ENCODE measurements at regions not wholly inside any gene's neighbourhood (a gene's known extent, or its start where the extent isn't known, plus 50 kb on each side); places are given as distances from the start of the nearest gene placed in this dataset.

DNA sequence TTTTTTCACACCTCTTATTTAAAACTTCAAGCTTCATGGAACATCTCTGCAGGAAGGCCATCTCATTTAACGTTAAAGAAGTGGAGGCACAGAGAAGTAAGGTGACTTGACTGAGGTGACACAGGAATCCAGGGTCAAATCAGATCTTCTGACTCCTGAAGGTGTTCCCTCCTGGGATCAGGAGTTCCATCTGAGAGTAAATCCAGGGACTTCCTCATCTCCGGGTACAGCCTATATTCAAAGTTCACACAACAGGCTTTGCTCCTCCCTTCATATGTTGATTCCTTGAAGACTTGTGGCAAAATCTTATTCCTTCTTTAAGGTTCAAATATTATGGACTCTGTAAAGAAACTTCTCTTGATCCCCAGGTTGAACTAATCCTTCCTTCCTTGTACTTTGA is 313.1 kb upstream of the CLINT1 start:
- DNase-seq (ENCODE audit: extremely low read depth, low read depth, low spot score) = no peak

DNA sequence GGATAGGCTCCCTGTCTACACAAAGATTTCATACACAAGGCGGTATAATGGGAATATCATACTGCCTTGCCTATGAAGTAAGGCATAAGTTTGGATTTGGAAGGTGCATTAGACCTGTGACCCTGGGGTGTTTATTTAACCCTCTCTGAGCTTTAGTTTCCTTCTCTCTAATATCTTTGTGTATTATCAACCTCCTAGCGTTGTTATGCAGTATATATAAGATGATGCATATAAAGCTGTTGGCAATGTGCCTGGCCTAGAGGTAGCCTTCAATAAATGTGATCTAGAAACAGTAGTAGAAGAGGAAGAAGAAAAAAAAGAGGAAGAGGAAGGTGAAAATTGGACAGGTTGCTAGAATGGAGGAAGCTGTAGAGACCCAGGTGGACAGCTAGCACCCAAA is 311.6 kb upstream of the CLINT1 start:
- DNase-seq (ENCODE audit: extremely low read depth, low read depth, low spot score) = no peak

DNA sequence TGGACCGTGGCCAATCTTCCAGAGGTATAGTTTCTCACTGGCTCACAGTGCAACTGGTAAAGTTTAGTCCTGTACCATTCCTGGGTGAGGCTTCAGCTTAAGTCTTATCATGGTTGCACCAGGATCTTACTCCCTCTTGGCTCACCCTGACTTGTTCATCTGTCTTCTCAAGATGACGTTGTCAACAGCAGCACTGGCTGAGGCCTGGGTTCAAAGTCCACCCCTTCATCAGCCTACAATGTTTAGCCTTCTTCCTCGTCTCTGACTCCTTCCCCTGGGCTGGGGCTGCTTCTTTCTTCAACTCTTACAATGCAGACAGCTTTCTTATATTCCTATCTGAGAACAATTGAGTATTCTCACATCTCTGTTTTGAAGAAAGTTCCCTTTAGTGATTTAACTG is 311.1 kb upstream of the CLINT1 start:
- DNase-seq (ENCODE audit: extremely low read depth, low read depth, low spot score) = no peak

DNA sequence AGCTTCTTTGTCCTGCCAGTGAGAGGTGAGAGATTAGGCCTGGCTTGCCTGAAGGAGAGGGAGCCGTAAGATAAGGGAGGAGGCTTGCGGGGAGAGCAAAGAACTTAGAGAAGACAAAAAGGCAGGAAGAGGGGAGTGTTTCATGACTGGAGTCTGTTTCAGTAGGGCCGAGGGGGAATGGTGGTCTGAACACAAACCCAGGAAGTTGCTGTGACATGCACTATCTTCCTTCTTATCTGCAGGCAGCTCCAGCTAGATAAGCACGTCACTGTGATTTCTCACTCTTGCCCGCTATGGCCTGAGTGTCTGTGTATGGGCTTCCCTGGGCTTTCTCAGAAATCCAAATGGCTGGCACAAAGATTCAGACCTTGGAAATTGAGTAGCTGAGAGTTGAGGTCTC is 307.5 kb upstream of the CLINT1 start:
- no peak for DNase-seq (ENCODE audit: extremely low read depth, low read depth, low spot score)

DNA sequence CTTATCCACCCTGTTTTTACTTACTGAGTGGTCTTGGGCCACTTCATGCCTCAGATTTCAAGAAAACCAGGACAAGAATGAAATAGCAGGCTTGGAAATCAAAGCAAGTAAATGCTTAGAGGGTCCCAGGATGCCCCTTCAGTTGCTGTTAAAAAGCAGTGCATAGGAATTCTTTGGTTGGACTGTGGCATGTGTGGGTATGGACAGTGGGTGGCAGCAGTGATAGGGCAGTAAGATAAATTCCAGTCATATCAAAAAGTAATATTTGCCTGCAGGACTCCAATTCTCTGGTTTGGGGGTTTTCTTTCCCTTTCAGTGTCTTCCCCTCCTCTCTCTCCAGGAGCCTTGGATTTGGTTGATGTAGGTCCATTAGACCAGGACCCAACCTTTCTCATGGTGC is 306.7 kb upstream of the CLINT1 start:
- DNase-seq (ENCODE audit: extremely low read depth, low read depth, low spot score) = no peak

DNA sequence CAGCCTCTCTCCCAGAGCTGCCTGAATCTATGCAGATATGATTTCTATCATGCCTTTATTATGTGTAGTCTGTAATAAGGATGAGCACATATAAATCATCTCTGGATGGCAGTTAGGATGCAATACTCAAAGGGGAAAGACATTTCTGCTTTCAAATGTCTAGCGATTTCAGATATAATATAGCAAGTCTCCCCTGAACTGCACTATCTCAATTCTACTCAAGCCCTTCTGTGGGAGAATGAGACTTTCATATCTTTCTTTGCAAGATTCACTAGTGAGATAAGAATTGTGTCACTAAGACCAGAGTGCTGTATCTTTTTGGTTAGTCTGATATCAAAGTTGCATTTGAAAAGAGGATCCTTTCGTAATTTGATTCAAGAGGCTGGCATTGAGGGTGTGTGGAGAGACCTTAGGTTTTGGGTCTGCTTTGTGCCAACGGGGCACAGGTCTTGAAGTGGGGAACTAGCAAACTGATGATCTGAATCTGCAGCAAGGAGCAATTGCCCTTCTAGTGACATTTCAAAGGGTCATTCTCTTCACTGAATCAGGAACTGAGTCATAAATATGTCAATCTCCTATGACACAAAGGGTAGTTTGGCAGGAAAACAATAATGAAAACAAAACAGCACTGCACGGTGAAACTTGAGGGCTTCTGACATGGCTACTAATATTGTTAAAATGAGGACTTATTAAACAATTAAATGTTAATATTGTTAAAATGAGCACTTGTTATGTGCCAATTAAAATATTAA is 305.5 kb upstream of the CLINT1 start:
- DNase-seq (ENCODE audit: extremely low read depth, low read depth, low spot score) = no peak

DNA sequence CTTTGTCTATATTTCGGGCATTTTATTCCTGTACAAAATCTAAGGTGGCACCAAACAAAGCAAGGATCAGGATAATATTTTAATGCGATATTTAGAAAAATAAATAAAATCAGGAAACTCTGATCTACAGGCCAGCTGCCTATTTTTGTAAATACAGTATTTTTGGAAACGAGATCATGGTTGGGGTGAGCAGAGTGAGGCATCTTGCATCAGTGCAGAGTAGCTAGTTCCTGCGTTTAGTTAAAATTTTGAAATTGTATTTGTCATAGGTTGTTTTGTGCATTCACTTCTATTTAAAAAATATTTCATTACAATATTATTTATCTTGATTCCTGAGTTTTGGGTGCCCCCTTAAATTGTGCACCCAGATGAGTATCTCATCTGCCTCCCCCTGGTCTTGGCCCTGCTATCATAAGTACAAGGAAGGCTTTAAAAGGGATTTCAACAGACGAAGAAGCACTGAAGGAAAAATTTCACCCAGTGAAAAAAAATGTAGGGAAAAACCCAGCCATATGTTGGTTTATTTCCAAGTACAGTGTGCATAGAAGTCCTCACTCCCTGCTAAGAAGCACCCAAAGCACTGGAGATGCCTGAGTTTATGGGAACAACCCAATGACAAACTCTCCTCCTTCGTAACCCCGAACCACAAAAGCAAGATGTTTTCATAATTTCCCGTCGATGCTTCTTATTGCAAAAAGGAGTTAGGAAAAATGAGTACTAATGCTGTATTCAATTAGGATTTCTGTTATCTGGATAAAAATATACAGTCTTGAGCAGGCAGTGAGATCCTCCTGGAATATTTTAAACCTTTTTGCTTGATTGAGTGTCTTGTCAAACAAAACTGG is 304.7 kb upstream of the CLINT1 start:
- no peak for DNase-seq (ENCODE audit: extremely low read depth, low read depth, low spot score)

DNA sequence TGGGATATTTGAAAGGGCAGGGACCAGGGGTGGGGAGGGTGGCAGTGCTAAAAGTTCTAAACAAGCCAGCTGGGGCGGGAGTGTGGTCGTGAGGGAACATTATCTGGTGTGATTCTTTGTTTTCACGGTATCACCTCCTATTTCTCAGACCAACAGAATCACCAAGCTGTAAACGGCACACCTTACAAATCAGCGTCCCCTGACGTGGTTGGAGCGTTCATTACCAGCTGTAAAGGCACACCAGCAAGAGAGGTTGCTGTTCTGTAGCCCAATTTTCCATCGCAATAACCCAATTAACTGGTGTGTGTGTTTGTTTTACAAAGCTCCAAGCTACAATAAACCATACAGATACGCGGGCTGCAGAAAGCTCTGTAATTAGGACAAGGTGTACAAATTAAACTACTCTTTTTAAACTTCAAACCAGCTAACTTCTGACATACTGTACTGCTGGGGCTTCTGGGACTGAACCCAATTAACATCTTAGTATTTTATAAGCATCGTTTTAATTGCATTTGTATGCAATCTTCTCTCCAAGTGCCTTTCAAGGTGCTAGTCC is 303.6 kb upstream of the CLINT1 start:
- DNase-seq (ENCODE audit: extremely low read depth, low read depth, low spot score) = no peak

DNA sequence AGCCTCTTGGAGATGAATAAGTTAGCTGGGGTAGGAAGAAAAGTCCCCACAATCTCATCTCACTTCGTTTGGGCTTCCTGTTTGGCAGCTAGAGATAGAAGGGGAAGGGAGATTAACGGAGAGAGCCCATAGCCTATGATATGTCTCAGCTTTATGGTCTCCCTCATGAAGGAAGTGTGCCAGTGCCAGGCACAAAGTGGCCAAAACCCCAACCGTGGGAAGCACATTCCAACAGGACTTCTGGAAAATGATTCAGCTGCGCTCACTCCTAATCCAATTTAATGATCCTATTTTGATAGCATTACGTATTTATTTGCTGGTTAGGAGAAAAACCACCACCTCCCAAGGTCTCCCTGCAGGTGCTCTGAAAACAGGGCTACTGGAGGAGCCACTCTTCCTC is 303.1 kb upstream of the CLINT1 start:
- DNase-seq (ENCODE audit: extremely low read depth, low read depth, low spot score) = no peak

DNA sequence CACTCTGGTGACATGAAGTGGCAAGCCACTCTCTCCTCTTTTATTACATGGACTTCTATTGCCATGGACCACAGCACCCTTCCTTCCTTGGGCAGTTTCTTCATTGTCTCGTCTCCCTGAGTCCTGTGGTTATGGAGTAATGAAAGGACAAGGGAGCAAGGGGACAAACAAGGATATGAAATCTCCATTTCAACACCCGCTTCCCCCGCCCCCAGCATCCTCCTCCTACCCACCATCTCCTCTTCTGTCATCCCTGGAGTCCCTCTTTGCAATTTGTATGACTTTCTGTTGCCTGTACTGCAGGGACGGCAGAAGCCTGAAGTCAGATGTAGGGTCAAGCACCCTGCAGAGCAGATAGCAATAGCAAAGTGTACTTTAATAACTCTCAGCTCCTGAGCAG is 300.7 kb upstream of the CLINT1 start:
- DNase-seq (ENCODE audit: extremely low read depth, low read depth, low spot score) = no peak

DNA sequence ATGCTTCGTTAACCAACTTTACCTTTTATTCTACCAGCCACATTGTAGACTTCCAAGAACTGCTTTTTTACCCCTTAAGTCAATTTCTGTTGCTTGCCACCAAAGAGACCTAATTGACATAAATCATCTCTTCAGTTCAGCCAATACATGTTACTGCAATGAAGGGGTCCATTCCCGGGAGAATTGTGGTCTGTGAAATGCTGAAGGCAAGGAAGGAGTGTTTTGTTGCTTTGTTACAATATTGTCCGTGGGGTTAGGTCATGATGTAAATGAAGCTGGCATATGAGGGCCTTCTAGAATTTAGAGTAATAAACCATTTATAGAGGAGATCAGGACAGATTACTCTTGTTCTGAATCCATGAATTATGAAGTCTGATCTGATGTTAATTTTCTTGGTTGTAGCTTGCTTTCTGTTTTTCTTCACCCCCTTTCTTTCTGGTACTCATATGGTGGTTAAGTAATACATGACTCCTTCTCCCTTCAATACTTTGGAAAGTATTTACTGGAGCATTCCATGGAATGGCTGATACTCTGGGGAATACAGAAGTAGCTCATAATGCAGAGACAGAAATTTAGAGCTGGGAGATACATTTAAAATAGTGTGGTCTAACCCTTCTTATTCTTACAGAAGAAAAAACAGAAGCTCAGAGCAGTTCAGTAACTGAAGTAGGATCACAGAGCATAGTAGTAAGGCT is 297.0 kb upstream of the CLINT1 start:
- DNase-seq (ENCODE audit: extremely low read depth, low read depth, low spot score) = no peak

DNA sequence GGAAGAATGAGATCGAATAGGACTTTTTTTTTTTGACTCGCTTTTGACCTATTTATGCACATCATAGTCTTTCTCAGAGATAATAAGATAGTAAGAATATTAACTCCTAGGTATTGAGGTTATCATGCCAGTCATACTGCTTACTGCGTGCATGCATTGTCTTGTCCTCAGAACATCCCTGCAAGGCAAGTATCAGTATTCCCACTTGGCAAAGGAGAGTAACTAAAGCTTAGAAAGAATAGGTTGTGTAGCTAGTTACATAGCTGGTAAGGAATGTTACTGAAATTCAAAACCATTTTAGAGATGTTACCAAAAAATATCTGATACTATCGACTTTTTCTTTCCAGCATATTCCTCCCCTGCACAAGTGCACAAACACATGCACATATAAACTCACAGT is 296.1 kb upstream of the CLINT1 start:
- DNase-seq (ENCODE audit: extremely low read depth, low read depth, low spot score) = no peak

DNA sequence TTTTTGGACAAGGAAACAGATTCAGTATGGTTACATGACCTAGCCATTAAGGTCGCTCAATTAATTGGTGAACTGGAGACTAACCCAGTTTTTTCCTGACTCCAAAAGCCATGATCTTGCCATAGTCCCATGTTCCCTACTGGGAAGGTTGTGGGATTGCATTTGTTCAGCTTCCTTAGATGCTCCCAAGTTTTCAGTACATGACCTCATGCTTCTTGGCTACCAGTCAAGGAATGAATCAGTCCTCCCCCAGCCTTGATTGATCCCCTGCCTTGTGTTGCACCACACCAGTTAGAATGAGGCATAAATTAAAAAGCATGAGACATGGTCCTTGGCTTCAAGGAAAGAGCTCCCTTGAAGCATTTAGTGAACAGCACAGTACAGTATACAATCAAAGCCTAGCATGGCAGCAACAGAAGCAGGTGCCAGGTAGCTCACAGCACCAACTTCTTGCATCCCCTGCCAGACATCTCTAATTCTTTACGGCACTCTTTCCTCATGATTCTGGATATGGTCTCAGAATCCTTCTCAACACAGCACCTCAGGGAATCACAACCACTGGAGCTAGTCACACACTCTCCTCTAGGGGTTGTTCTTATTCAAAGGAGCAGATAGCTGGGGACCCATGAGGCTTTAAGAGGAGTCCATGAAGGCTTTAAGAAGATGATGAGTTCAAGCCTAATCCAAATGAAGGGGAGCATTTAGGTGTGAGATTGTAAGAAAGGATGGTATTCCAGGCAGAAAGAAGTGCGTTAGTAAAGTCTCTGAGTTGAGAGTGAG is 295.5 kb upstream of the CLINT1 start:
- no peak for DNase-seq (ENCODE audit: extremely low read depth, low read depth, low spot score)

DNA sequence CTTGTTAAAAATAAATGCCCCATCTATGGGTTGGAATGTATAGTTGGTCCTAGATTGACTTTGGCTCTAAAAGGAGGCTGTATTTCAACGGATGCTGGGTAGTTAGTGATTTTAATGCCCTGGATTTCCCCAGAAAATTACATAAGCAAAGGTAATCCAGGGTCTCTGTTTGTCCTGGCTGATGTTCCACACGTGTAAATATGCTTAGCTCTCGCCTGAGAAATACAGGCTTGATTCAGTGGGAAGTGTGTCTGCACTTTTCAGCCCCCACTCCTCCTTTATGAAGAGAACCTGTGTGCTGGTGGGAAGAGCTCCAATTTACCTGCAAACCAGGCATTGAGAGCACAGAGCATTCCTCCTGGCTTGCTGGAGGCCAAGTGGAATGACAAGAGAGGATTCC is 294.6 kb upstream of the CLINT1 start:
- no peak for DNase-seq (ENCODE audit: extremely low read depth, low read depth, low spot score)

DNA sequence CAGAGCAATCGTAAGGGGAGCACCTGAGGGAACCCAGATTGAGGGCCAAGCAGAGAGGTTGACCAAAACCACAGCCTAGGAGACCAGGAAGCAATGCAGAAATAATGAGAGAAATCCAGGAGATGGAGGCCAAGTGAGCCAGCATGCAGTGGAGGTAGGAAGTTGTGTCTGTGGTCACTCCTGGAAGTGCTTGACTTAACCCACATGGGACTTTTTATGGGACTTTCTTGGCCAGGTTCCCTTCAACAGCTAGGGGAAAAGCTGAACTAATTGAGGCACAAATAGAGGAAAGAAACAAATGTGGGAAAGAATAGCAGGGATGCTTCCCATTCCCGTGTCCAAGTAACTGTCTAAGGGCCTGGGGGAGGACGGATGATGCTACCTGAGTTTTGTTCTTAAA is 293.2 kb upstream of the CLINT1 start:
- no peak for DNase-seq (ENCODE audit: extremely low read depth, low read depth, low spot score)

DNA sequence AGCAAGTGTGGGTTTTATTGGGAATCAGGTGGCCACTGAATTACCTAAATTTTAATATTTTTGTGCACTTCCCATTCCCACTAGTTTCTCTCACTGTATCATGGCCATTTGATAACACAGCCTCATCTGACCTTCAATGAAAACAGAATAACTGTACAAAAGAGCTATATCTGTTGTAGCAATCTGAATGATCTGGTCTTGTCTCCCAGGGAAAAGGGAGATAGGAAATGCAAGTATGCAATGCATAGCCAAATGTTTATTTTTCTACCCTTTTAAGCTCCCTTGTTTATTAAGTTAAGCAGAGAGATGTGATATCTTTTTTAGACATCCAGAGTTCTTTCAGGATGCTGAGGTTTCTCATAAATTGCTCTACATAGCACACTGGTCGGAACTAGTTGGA is 288.3 kb upstream of the CLINT1 start:
- no peak for DNase-seq (ENCODE audit: extremely low read depth, low read depth, low spot score)

DNA sequence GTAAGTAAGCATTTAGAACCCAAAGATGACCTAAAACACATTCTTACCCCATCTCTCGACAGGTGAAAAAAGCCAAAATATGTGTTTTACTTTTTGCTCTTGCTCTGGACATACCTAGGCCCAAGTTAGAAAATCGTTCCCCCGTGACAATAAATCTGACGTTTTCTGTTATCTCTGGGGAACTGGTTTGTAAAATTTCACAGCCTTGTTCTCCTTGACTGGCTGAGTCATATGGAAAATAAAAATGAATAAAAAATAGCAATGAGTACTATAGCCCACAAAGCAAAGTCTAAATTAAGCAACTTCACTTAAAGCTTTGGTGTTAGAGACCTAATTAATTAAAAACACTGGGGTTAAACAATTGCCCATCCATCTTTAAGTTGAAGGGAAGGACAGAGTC is 286.9 kb upstream of the CLINT1 start:
- no peak for DNase-seq (ENCODE audit: extremely low read depth, low read depth, low spot score)

DNA sequence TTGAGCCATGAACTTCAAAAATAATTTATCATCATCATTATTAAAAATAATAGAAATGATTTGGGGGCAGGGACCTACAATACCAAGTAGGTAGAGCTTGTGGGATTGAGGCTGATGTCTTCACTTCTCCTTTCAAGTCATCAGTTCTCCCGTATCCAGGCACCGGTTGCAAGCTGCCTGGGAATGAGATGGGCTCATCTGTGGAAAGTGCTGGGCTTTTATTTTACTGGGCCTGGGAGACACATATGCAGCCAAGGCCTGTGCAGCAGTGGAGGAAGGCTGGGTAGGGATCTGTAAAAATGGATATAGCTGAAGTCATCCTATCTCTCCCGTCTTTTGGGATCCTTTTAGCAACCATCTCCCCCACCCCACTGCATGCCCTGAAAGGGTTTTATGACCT is 284.1 kb upstream of the CLINT1 start:
- no peak for DNase-seq (ENCODE audit: extremely low read depth, low read depth, low spot score)

DNA sequence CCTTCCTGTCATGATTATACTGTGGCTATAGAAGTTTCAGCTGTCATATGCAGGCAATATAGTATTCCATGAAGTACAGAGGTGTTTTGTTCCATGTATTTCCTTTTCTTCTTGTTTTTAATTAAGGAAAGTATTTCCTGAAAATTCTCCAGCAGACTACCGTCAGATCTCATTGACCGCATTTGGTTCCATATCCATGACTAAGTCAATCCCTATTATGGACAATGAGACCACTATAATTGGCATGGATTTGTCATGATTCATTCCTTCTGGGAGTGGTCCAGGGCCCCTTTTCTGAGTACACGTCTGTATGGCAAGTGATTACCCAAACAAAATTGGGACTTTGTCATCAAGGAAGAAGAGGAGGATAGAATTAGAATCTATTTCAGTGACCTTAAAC is 283.2 kb upstream of the CLINT1 start:
- no peak for DNase-seq (ENCODE audit: extremely low read depth, low read depth, low spot score)

DNA sequence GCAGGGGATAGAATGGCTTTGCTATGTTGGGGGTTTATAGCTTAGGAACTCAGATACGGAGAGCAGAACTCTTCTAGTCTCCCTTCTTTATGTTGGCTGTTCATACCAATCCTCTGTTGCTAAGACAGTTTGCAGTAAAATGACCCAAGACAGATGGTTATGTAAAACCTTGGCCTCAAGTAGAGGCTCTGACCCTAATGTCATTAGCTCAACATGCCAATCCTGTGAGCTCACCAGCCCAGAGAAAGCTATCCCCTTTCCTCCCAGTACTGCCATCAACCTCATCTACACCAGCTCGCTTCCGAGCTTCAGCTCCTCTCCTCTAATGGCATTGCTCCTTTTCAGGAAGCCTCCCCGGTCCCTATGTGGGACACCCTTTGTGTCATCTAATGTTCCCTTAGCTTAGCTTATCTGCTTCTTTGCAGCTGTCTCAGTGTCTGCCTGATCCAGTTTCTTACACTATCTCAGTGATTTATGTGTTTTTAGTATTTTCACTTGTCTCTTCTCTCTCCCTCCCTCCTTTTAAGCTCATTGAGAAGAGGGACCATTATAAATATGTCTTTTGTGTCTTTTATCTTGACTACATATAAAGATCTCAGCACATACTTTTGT is 281.3 kb upstream of the CLINT1 start:
- DNase-seq (ENCODE audit: extremely low read depth, low read depth, low spot score) = no peak

Measured in glomerular endothelial cell (primary cell).